Liver (tissue), 3 donors: ENCODE measurements at regions not wholly inside any gene's neighbourhood (a gene's known extent, or its start where the extent isn't known, plus 50 kb on each side); places are given as distances from the start of the nearest gene placed in this dataset.

Source experiments
- ATF3 ChIP-seq: IDR thresholded peaks from 2 replicates; pipeline ENCODE4 v1.6.1; 2016; ENCODE audit warnings: antibody characterized with exemption
- CTCF ChIP-seq: fragments of 150-350 bp; IDR thresholded peaks from 2 replicates; pipeline ENCODE4 v1.5.1; 2017; ENCODE audit warnings: improper control_type of control experiment, low read depth, low read length; ENCODE audit not compliant: missing input control
- FOXA1 ChIP-seq: IDR thresholded peaks from 2 replicates; pipeline ENCODE4 v1.6.1; 2016; ENCODE audit warnings: antibody characterized with exemption
- HNF4A ChIP-seq, 2 donors: conservative IDR thresholded peaks; 2 replicates each; pipeline ENCODE4 v1.6.1; 2016; ENCODE audit warnings: antibody characterized with exemption in 2 of 2, mild to moderate bottlenecking in 2 of 2
- HNF4G ChIP-seq: IDR thresholded peaks from 2 replicates; pipeline ENCODE4 v1.6.1; 2016; ENCODE audit warnings: antibody characterized with exemption
- JUND ChIP-seq, 2 donors: IDR thresholded peaks; 2 replicates each; pipeline ENCODE4 v1.6.1; 2016; ENCODE audit warnings: antibody characterized with exemption in 2 of 2
- MAX ChIP-seq: IDR thresholded peaks from 2 replicates; pipeline ENCODE4 v1.6.1; 2016; ENCODE audit warnings: antibody characterized with exemption
- RAD21 ChIP-seq, 2 donors: IDR thresholded peaks; 2 replicates each; pipeline ENCODE4 v1.6.1; 2016; ENCODE audit warnings: antibody characterized with exemption in 2 of 2, mild to moderate bottlenecking in 2 of 2
- REST ChIP-seq: IDR thresholded peaks from 2 replicates; pipeline ENCODE4 v1.6.1; 2016; ENCODE audit warnings: antibody characterized with exemption, mild to moderate bottlenecking
- RXRA ChIP-seq, 2 donors: IDR thresholded peaks; 2 replicates each; pipeline ENCODE4 v1.6.1; 2017 to 2018; ENCODE audit warnings: antibody characterized with exemption in 2 of 2, mild to moderate bottlenecking in 1 of 2
- SP1 ChIP-seq: IDR thresholded peaks from 2 replicates; pipeline ENCODE4 v1.6.1; 2018; ENCODE audit warnings: antibody characterized with exemption, mild to moderate bottlenecking
- YY1 ChIP-seq: IDR thresholded peaks from 2 replicates; pipeline ENCODE4 v1.6.1; 2016; ENCODE audit warnings: antibody characterized with exemption, mild to moderate bottlenecking
- ZBTB33 ChIP-seq: IDR thresholded peaks from 2 replicates; pipeline ENCODE4 v1.6.1; 2016; ENCODE audit warnings: antibody characterized with exemption
- donor health status: healthy.
- donor health status: healthy.

- TF ChIP-seq CTCF (no peak), MAX (no peak), RAD21 (IDR thresholded peaks at IDR 0.05) (no peak), SP1 (no peak), RXRA (IDR thresholded peaks at IDR 0.05) (no peak), YY1 (no peak), FOXA1 (no peak), HNF4G (no peak), HNF4A (conservative IDR thresholded peaks at IDR 0.05) (no peak), REST (no peak), ZBTB33 (no peak), ATF3 (no peak), JUND (IDR thresholded peaks at IDR 0.05) (no peak)
Measured at GRCh38 chr10:6743291-6743849, 163.3 kb upstream of the PRKCQ start.
